Immature natural killer cell (primary cell): ENCODE measurements at regions not wholly inside any gene's neighbourhood (a gene's known extent, or its start where the extent isn't known, plus 50 kb on each side); places are given as distances from the start of the nearest gene placed in this dataset.

Source experiments
- DNase-seq, 3 donors: peaks; one replicate each; pipeline ENCODE4 v3.0.0; 2022; ENCODE audit warnings: mixed read lengths in 1 of 3
- H3K27ac Mint-ChIP-seq, 6 donors: one replicate each; pipeline ENCODE4 v1.8.0; 2020; ENCODE audit warnings: mixed read lengths in 6 of 6, mild to moderate bottlenecking in 5 of 6, inconsistent platforms in 4 of 6, moderate library complexity in 3 of 6
- H3K27me3 Mint-ChIP-seq, 3 donors: one replicate each; pipeline ENCODE4 v1.8.0; 2020 to 2021; ENCODE audit warnings: low read depth in 3 of 3, mild to moderate bottlenecking in 3 of 3, mixed read lengths in 3 of 3, moderate library complexity in 3 of 3, inconsistent platforms in 1 of 3
- H3K36me3 Mint-ChIP-seq, 3 donors: one replicate each; pipeline ENCODE4 v1.8.0; 2020; ENCODE audit warnings: mixed read lengths in 3 of 3, inconsistent platforms in 2 of 3, mild to moderate bottlenecking in 2 of 3
- H3K4me1 Mint-ChIP-seq, 2 donors: one replicate each; pipeline ENCODE4 v1.8.0; 2020; ENCODE audit warnings: inconsistent platforms in 2 of 2, mild to moderate bottlenecking in 2 of 2, mixed read lengths in 2 of 2, moderate library complexity in 1 of 2
- H3K4me3 Mint-ChIP-seq, 5 donors: one replicate each; pipeline ENCODE4 v1.8.0; 2020; ENCODE audit warnings: mild to moderate bottlenecking in 5 of 5, mixed read lengths in 5 of 5, inconsistent platforms in 3 of 5, moderate library complexity in 3 of 5
- H3K9me3 Mint-ChIP-seq, 6 donors: one replicate each; pipeline ENCODE4 v1.8.0; 2020; ENCODE audit warnings: mild to moderate bottlenecking in 6 of 6, mixed read lengths in 6 of 6, inconsistent platforms in 4 of 6, moderate library complexity in 3 of 6

GRCh38 chr11:55172734-55173415 is 89.1 kb upstream of the TRIM48 start:
- no peak overlapping the region for H3K27ac Mint-ChIP-seq
- H3K4me3 Mint-ChIP-seq, result no peak overlapping the region
- peaks cover 0 to 6% (median 3%) of the 10 kb centered on the region in 3 donors for H3K36me3 Mint-ChIP-seq
- no peak for DNase-seq
- H3K9me3 Mint-ChIP-seq, result peaks cover 26 to 68% (median 61%) of the 10 kb centered on the region in 6 donors
- H3K27me3 Mint-ChIP-seq, result no peaks in the 10 kb centered on the region
- H3K4me1 Mint-ChIP-seq, result no peaks in the 10 kb centered on the region
